NCI-H460 (cell line): ENCODE measurements at regions not wholly inside any gene's neighbourhood (a gene's known extent, or its start where the extent isn't known, plus 50 kb on each side); places are given as distances from the start of the nearest gene placed in this dataset.
"Not testable (repeated sequence)": the region's sequence is repeated elsewhere in the genome, so short reads cannot be mapped to it uniquely, and the experiment has no call there.

ENCODE experiments used
- DNase-seq: peaks from one replicate; pipeline ENCODE4 v3.0.0-alpha.2; 2016; ENCODE audit warnings: low read depth; ENCODE audit errors: extremely low read depth
- small RNA-seq, 2 experiments: library from RNA; depleted of rRNA; stranded (forward); fragments of <200 nt; gene quantifications; one replicate each; pipeline ENCODE3, GENCODE V24; 2014

DNA sequence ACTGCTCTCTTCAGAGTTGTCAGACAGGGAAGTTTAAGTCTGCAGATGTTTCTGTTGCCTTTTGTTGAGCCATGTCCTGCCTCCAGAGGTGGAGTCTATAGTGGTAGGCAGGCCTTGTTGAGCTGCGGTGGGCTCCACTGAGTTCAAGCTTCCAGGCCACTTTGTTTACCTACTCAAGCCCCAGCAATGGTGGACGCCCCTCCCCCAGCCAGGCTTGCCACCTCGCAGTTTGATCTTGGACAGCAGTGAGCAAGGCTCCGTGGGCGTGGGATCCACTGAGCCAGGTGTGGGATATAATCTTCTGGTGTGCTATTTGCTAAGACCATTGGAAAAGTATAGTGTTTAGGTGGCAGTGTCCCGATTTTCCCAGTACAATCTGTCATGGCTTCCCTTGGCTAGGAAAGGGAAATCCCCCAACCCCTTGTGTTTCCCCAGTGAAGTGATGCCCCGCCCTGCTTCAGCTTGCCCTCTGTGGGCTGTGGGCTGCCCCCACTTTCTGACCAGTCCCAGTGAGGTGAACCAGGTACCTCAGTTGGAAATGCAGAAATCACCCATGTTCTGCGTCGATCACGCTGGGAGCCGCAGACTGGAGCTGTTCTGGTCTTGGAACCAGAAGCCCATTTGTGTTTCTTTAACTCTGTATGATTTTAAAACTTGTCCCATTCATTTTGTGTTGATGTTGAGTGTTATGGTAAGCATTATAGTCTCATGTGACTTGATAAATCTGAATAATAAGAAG is 89.2 kb upstream of the CALCR start:
- DNase-seq: no peak

DNA sequence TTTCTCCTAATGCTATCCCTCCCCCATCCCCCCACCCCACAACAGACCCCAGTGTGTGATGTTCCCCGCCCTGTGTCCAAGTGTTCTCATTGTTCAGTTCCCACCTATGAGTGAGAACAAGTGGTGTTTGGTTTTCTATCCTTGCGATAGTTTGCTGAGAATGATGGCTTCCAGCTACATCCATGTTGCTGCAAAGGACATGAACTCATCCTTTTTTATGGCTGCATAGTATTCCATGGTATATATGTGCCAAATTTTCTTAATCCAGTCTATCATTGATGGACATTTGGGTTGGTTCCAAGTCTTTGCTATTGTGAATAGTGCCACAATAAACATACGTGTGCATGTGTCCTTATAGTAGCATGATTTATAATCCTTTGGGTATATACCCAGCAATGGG is 83.6 kb upstream of the CALCR start:
- DNase-seq: not testable (repeated sequence)

DNA sequence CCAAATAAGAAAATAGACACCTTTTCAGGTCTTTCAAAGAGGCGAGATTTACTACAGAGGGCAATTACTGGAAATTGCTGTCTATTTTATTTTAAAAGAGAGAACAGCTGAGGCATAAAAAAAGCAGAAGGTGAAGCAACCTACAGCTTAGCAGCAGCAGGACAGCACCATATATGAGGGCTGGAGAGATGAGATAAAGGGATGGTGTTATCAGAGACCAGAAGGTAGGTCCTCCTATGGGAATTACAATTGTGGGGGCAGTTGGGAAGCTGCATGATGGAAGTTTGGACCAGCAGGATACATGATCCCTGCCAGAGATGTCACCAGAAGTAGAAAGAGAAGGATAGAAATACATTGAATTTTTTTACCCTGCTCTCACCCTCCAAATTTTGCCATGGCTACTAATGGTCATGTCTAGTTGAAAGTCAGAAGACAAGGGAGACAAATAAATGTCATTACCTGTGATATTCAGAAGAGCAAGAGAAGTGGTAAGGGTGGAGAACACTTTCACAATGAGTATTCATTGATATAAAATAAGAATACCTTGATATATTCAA is 77.2 kb upstream of the CALCR start:
- DNase-seq: no peak

DNA sequence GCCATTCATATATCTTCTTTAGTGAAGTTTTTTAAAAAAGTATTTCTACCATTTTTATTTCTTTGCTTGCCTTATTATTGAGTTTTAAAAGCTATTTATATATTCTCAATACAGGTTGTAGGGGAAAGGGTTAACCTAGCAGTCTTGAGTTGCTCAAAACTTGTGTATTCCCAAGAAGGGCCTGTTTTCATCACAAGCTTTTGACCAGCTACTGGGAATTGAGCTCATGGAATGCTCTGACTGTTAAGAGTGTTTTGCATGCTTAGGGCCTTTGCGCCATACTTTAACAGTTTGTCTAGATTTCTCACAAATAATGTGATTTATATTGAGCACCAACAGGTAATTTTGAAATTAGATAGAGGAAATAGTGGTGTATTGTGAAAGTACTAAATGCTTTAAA is 72.0 kb upstream of the CALCR start:
- DNase-seq: no peak

DNA sequence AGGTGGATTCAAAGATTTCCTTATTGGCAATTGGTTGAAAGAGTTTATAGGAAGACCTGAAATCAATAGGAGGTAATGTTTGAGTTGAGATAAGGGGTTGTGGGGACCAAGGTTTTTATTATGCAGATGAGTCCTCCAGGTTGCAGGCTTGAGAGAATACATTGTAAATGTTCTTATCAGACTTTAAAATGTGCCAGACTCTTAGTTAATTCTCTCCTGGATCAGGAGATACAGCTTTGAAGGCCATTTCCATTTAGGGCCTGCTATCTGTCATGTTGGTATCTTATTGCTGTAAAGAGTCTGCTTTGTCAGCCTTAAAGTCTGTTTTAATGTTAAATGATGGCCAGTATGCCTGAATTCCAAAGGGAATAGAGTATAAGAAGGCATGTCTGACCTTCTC is 61.8 kb upstream of the CALCR start:
- DNase-seq: no peak

DNA sequence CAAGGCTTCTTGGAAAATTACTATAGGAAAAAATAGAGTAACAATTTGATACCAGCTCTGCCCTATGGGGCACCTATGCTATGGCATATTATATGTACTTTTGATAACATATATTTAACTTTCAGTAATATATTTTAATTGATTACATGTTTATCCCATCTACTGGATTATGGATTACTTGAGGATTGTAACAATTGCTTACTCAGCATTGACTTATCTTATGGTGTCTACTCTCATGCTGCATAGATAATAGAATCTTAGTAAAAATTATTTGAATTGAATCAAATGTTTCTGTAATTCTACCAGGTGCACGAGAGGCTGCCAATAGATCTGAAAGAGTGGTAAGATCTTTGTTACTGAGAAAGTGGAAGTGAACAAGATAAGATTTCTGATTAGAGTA is 57.8 kb upstream of the CALCR start:
- no peak for DNase-seq

DNA sequence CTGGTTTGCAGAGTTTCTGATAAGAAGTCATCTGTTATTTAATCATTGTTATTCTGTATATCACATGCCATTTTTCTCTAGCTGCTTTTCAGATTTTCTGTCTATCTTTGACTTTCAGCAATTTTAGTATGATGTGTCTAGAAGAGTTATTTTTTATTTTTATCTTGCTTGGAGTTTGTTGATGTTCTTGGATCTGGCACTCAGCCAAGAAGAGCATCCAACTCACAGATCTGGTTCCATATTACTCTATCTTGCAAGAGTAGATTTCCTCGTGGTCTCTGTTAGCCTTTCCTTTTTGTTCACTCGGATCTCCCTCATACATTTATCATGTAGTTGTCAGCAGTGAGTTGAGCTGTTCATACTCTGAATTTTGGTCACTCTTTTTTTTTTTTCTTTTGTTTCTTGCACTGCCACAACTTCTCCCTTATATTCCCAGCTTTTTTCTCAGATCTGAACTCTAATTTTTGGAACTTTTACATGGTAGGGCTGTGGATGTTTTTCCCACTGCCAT is 54.8 kb upstream of the CALCR start:
- DNase-seq: no peak

DNA sequence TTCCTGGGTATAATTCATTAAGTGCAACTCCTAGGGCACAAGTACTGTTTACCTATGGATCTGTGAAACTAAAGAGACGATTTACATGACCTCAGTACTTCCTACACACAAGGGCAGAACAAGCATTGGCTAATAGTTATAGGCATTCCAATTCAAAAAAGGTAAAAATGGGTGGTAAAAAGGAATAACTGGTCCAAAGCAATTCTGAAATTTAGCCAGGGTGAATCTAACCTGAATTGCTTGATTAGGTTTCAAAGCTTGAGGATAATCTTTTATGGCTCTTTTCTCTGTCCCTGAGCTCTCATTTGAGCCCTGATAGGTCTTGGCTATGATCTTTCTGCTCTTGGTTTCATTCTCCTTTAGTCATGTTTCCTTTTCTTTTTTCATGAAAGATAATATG is 52.3 kb upstream of the CALCR start:
- DNase-seq: no peak

Small RNA genes lying in the stretch of these regions (small RNA-seq; reads per million reads assigned to genes)
- gene AC002075.2 (0 reads per million in 2 experiments), gene MIR4652 (0.06 to 0.65 reads per million in 2 experiments)
